ENCODE measurements at regions not wholly inside any gene's neighbourhood (a gene's known extent, or its start where the extent isn't known, plus 50 kb on each side); places are given as distances from the start of the nearest gene placed in this dataset.

DNA sequence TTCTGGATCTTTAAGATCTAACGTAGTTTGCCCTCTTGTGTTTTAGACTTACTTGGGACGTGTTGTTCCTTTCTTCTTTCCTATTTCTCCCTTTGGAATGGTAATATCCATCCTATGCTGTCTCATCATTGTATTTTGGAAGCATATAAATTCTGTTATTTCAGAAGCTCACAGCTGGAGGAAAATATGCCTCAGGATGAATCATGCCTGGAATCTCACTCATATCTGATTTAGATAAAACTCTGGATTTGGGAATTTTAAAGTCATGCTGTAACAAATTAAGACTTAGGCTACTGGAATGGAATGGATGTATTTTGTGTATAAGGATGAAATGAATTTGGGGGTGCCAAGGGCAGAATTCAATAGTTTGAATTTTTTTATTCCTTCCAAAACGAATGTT lies 245.2 kb upstream of the GULP1 start:
- Histone ChIP-seq H3K9ac (ENCODE audit: extremely low read depth, low read length, poor library complexity, severe bottlenecking) (no peak overlapping the region), H3K4me3 (ENCODE audit: low read length) (no peak overlapping the region), H3K9me3 (ENCODE audit: control insufficient read depth, low read length) (peaks cover 7% of the 10 kb centered on the region), H3K27me3 (ENCODE audit: control insufficient read depth, insufficient read depth, low read length, poor library complexity, severe bottlenecking) (no peaks in the 10 kb centered on the region), H3K27ac (ENCODE audit: low read depth, low read length) (no peak overlapping the region), H3K36me3 (ENCODE audit: control insufficient read depth, insufficient read depth, low read length) (peaks cover 9% of the 10 kb centered on the region), H3K4me1 (ENCODE audit: control insufficient read depth, insufficient read depth, low read length) (peaks cover 3% of the 10 kb centered on the region)
- 90 to 100% methylated on average over 2 to 3 of the region's 3 CpGs for WGBS, 2 experiments (ENCODE audit: insufficient coverage in 1 of 2, insufficient read length in 1 of 2)
- peaks cover 3% of the 10 kb centered on the region for H3K27me3 Mint-ChIP-seq (ENCODE audit: insufficient read depth)
- TF ChIP-seq CTCF (conservative IDR thresholded peaks at IDR 0.05): no peak
- H3K4me1 Mint-ChIP-seq: peaks cover 29% of the 10 kb centered on the region
- peaks cover 29% of the 10 kb centered on the region for H3K36me3 Mint-ChIP-seq (ENCODE audit: low read depth)
- H3K4me3 Mint-ChIP-seq: no peak overlapping the region
- H3K9me3 Mint-ChIP-seq: peaks cover 9% of the 10 kb centered on the region
- no peak for DNase-seq
- H3K27ac Mint-ChIP-seq: no peak overlapping the region

- WGBS, 2 experiments (ENCODE audit: insufficient coverage in 1 of 2, insufficient read length in 1 of 2): 89% methylated on average over 2 of the region's 2 CpGs; no CpG with 5 or more reads in 1 of the 2 experiments
- no peak for TF ChIP-seq CTCF (conservative IDR thresholded peaks at IDR 0.05)
- peaks cover 3% of the 10 kb centered on the region for H3K27me3 Mint-ChIP-seq (ENCODE audit: insufficient read depth)
- H3K4me1 Mint-ChIP-seq: peaks cover 29% of the 10 kb centered on the region
- DNase-seq: no peak
- H3K9me3 ChIP-seq (ENCODE audit: control insufficient read depth, low read length): peaks cover 7% of the 10 kb centered on the region
- no peaks in the 10 kb centered on the region for H3K27me3 ChIP-seq (ENCODE audit: control insufficient read depth, insufficient read depth, low read length, poor library complexity, severe bottlenecking)
- no peak overlapping the region for H3K27ac Mint-ChIP-seq
- H3K36me3 Mint-ChIP-seq (ENCODE audit: low read depth): peaks cover 21% of the 10 kb centered on the region
- H3K27ac ChIP-seq (ENCODE audit: low read depth, low read length): no peak overlapping the region
- H3K4me1 ChIP-seq (ENCODE audit: control insufficient read depth, insufficient read depth, low read length): peaks cover 3% of the 10 kb centered on the region
- no peak overlapping the region for H3K9ac ChIP-seq (ENCODE audit: extremely low read depth, low read length, poor library complexity, severe bottlenecking)
- peaks cover 8% of the 10 kb centered on the region for H3K36me3 ChIP-seq (ENCODE audit: control insufficient read depth, insufficient read depth, low read length)
- H3K4me3 Mint-ChIP-seq: no peak overlapping the region
- peaks cover 9% of the 10 kb centered on the region for H3K9me3 Mint-ChIP-seq
- no peak overlapping the region for H3K4me3 ChIP-seq (ENCODE audit: low read length)
Observed at GRCh38 chr2:188047735-188048134, 243.9 kb upstream of the GULP1 start.

DNA sequence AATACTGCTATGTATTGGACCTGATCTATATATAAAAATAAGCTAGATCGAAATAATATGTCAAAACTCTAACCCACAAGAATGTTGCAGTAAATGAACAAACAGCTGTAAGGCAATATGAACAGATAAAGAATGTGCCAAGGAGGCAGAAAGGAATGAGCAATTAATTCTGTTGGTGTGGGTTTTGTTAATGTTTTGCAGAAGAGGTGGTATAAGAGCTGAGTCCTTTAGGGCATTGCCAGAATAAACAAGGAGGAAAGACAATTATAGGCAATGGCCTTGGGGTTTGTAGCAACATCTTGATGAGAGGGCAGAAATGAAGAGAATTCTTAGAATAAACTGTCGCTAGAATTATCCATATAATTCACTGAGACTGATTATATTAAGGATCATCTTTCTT lies 240.9 kb upstream of the GULP1 start:
- Histone ChIP-seq H3K27ac (ENCODE audit: low read depth, low read length) (no peak overlapping the region), H3K9me3 (ENCODE audit: control insufficient read depth, low read length) (no peaks in the 10 kb centered on the region), H3K27me3 (ENCODE audit: control insufficient read depth, insufficient read depth, low read length, poor library complexity, severe bottlenecking) (no peaks in the 10 kb centered on the region), H3K4me1 (ENCODE audit: control insufficient read depth, insufficient read depth, low read length) (peaks cover 3% of the 10 kb centered on the region), H3K9ac (ENCODE audit: extremely low read depth, low read length, poor library complexity, severe bottlenecking) (no peak overlapping the region), H3K36me3 (ENCODE audit: control insufficient read depth, insufficient read depth, low read length) (no peaks in the 10 kb centered on the region), H3K4me3 (ENCODE audit: low read length) (no peak overlapping the region)
- WGBS, 2 experiments (ENCODE audit: insufficient coverage in 1 of 2, insufficient read length in 1 of 2): 100% methylated on average over 1 of the region's 2 CpGs
- no peak for DNase-seq
- no peak overlapping the region for H3K4me3 Mint-ChIP-seq
- H3K36me3 Mint-ChIP-seq (ENCODE audit: low read depth): no peaks in the 10 kb centered on the region
- no peaks in the 10 kb centered on the region for H3K9me3 Mint-ChIP-seq
- no peaks in the 10 kb centered on the region for H3K27me3 Mint-ChIP-seq (ENCODE audit: insufficient read depth)
- no peak overlapping the region for H3K27ac Mint-ChIP-seq
- TF ChIP-seq CTCF (conservative IDR thresholded peaks at IDR 0.05): no peak
- H3K4me1 Mint-ChIP-seq: peaks cover 29% of the 10 kb centered on the region

Measured in endodermal cell (in vitro differentiated cells).